ENCODE measurements at regions not wholly inside any gene's neighbourhood (a gene's known extent, or its start where the extent isn't known, plus 50 kb on each side); places are given as distances from the start of the nearest gene placed in this dataset.

- H3K4me3 ChIP-seq, result no peak overlapping the region
- no peak overlapping the region for H3K27ac ChIP-seq
- no peaks in the 10 kb centered on the region for H3K27me3 ChIP-seq
- no peaks in the 10 kb centered on the region for H3K36me3 ChIP-seq
- TF ChIP-seq CTCF (IDR thresholded peaks at IDR 0.05) (no peak), POLR2A (IDR thresholded peaks at IDR 0.05) (no peak)
- DNase-seq, result no peak
- H3K9me3 ChIP-seq, result no peaks in the 10 kb centered on the region
- H3K4me1 ChIP-seq, result no peaks in the 10 kb centered on the region
Measured at GRCh38 chr2:11998626-11999378, 252.4 kb downstream of the LPIN1 start.

GRCh38 chr2:12001621-12002020, 255.2 kb downstream of the LPIN1 start:
- H3K4me3 ChIP-seq, result no peak overlapping the region
- no peak for DNase-seq
- H3K27ac ChIP-seq, result no peak overlapping the region
- no peaks in the 10 kb centered on the region for H3K9me3 ChIP-seq
- H3K27me3 ChIP-seq, result no peaks in the 10 kb centered on the region
- no peak for TF ChIP-seq CTCF (IDR thresholded peaks at IDR 0.05)
- TF ChIP-seq POLR2A (IDR thresholded peaks at IDR 0.05), result no peak
- H3K36me3 ChIP-seq, result no peaks in the 10 kb centered on the region
- H3K4me1 ChIP-seq, result peaks cover 0 to 5% (median 0%) of the 10 kb centered on the region in 4 donors

- TF ChIP-seq CTCF (IDR thresholded peaks at IDR 0.05) (no peak), POLR2A (IDR thresholded peaks at IDR 0.05) (no peak)
- H3K36me3 ChIP-seq, result no peaks in the 10 kb centered on the region
- peaks cover 0 to 5% (median 0%) of the 10 kb centered on the region in 4 donors for H3K4me1 ChIP-seq
- H3K4me3 ChIP-seq, result no peak overlapping the region
- no peak for DNase-seq
- H3K27ac ChIP-seq, result no peak overlapping the region
- no peaks in the 10 kb centered on the region for H3K9me3 ChIP-seq
- H3K27me3 ChIP-seq, result no peaks in the 10 kb centered on the region
Measured at GRCh38 chr2:12002215-12002614, 255.8 kb downstream of the LPIN1 start.

GRCh38 chr2:12004713-12005112, 258.3 kb downstream of the LPIN1 start:
- Histone ChIP-seq H3K9me3 (no peaks in the 10 kb centered on the region), H3K27ac (no peak overlapping the region), H3K4me1 (peaks cover 0 to 5% (median 0%) of the 10 kb centered on the region in 4 donors), H3K27me3 (no peaks in the 10 kb centered on the region), H3K36me3 (no peaks in the 10 kb centered on the region), H3K4me3 (no peak overlapping the region)
- TF ChIP-seq POLR2A (IDR thresholded peaks at IDR 0.05) (no peak), CTCF (IDR thresholded peaks at IDR 0.05) (no peak)
- DNase-seq, result no peak

- TF ChIP-seq CTCF (IDR thresholded peaks at IDR 0.05) (no peak), POLR2A (IDR thresholded peaks at IDR 0.05) (no peak)
- H3K36me3 ChIP-seq, result no peaks in the 10 kb centered on the region
- H3K27ac ChIP-seq, result no peak overlapping the region
- DNase-seq, result peak in 2 of 3 donors; percentile 31 to 69
- H3K27me3 ChIP-seq, result no peaks in the 10 kb centered on the region
- H3K4me3 ChIP-seq, result no peak overlapping the region
- H3K9me3 ChIP-seq, result no peaks in the 10 kb centered on the region
- H3K4me1 ChIP-seq, result peaks cover 0 to 5% (median 0%) of the 10 kb centered on the region in 4 donors
Measured at GRCh38 chr2:12005886-12006681, 259.7 kb downstream of the LPIN1 start.

Measured in Peyer's patch (tissue), 4 donors.